ENCODE measurements at regions not wholly inside any gene's neighbourhood (a gene's known extent, or its start where the extent isn't known, plus 50 kb on each side); places are given as distances from the start of the nearest gene placed in this dataset.

GRCh38 chr9:119788921-119789320, 419.7 kb upstream of the BRINP1 start:
- no TSS peak for BruUV-seq (replicated peaks)
- ChIA-PET CTCF (no interaction called here), POLR2A (no interaction called here)
- DNase-seq (ENCODE audit: low read depth, low spot score) (no peak), ATAC-seq (no peak)
- Histone ChIP-seq H3K9me3 (ENCODE audit: control insufficient read depth, insufficient read depth, low read depth, low read length) (no peaks in the 10 kb centered on the region), H3K4me3 (ENCODE audit: low read depth in 2 of 2, low read length in 2 of 2) (no peak overlapping the region), H3K27ac (ENCODE audit: low read length) (no peak overlapping the region), H3K27me3 (ENCODE audit: control insufficient read depth, insufficient read depth, low read length) (no peaks in the 10 kb centered on the region), H3K4me1 (ENCODE audit: control insufficient read depth, insufficient read depth, low read length) (no peaks in the 10 kb centered on the region), H3K36me3 (ENCODE audit: control insufficient read depth, insufficient read depth, low read length) (no peaks in the 10 kb centered on the region)
- intact Hi-C loops (cut with micrococcal nuclease; ENCODE audit: unreplicated experiment): no loop called here
- no peak for TF ChIP-seq TCF7L2 (IDR thresholded peaks at IDR 0.05; ENCODE audit: low read depth, low read length)
- no peak for TF ChIP-seq SIN3A (IDR thresholded peaks at IDR 0.05; ENCODE audit: borderline replicate concordance, insufficient read depth, low read depth, low read length)
- no peak for TF ChIP-seq REST (IDR thresholded peaks at IDR 0.05; ENCODE audit: insufficient read depth in 1 of 2, low read depth in 2 of 2, low read length in 1 of 2)
- TF ChIP-seq POLR2AphosphoS5 (IDR thresholded peaks at IDR 0.05; ENCODE audit: low read depth, low read length): no peak
- TF ChIP-seq CTCF (IDR thresholded peaks at IDR 0.05): no peak
- in situ Hi-C loops (cut with HindIII; ENCODE audit: low pct_unique_long_range_greater_than_20kb, low sequenced_read_pairs): no loop called here

- H3K27me3 ChIP-seq (ENCODE audit: control insufficient read depth, insufficient read depth, low read length): no peaks in the 10 kb centered on the region
- DNase-seq (ENCODE audit: low read depth, low spot score) (no peak), ATAC-seq (no peak)
- TF ChIP-seq TCF7L2 (IDR thresholded peaks at IDR 0.05; ENCODE audit: low read depth, low read length): no peak
- no peak for TF ChIP-seq CTCF (IDR thresholded peaks at IDR 0.05)
- TF ChIP-seq REST (IDR thresholded peaks at IDR 0.05; ENCODE audit: insufficient read depth in 1 of 2, low read depth in 2 of 2, low read length in 1 of 2): no peak
- no peak for TF ChIP-seq SIN3A (IDR thresholded peaks at IDR 0.05; ENCODE audit: borderline replicate concordance, insufficient read depth, low read depth, low read length)
- TF ChIP-seq POLR2AphosphoS5 (IDR thresholded peaks at IDR 0.05; ENCODE audit: low read depth, low read length): no peak
- H3K27ac ChIP-seq (ENCODE audit: low read length): no peak overlapping the region
- in situ Hi-C loops (cut with HindIII; ENCODE audit: low pct_unique_long_range_greater_than_20kb, low sequenced_read_pairs) (no loop called here), intact Hi-C loops (cut with micrococcal nuclease; ENCODE audit: unreplicated experiment) (no loop called here)
- H3K36me3 ChIP-seq (ENCODE audit: control insufficient read depth, insufficient read depth, low read length): no peaks in the 10 kb centered on the region
- ChIA-PET CTCF (no interaction called here), POLR2A (no interaction called here)
- H3K4me3 ChIP-seq (ENCODE audit: low read depth in 2 of 2, low read length in 2 of 2): no peak overlapping the region
- no peaks in the 10 kb centered on the region for H3K9me3 ChIP-seq (ENCODE audit: control insufficient read depth, insufficient read depth, low read depth, low read length)
- H3K4me1 ChIP-seq (ENCODE audit: control insufficient read depth, insufficient read depth, low read length): no peaks in the 10 kb centered on the region
- no TSS peak for BruUV-seq (replicated peaks)
Measured at GRCh38 chr9:119781886-119782285, 412.7 kb upstream of the BRINP1 start.
